ENCODE measurements at regions not wholly inside any gene's neighbourhood (a gene's known extent, or its start where the extent isn't known, plus 50 kb on each side); places are given as distances from the start of the nearest gene placed in this dataset.

GRCh38 chr6:19369785-19370184, 467.4 kb upstream of the ID4 start:
- ChIA-PET POLR2A (ENCODE audit: unreplicated experiment) (no interaction called here), CTCF (no interaction called here)
- Histone ChIP-seq H3K27ac (ENCODE audit: low read length) (no peak overlapping the region), H3K79me2 (ENCODE audit: low read length) (no peaks in the 10 kb centered on the region), H3K36me3 (ENCODE audit: low read depth, low read length) (no peaks in the 10 kb centered on the region), H2AFZ (ENCODE audit: low read length) (no peak overlapping the region), H3K27me3 (ENCODE audit: low read length) (no peaks in the 10 kb centered on the region), H3K4me1 (ENCODE audit: insufficient read depth, low read length) (peaks cover 13% of the 10 kb centered on the region), H3K9ac (ENCODE audit: low read length) (no peak overlapping the region), H3K4me2 (ENCODE audit: low read length) (no peak overlapping the region), H3K9me2 (replicated peaks; ENCODE audit: low read length) (no peaks in the 10 kb centered on the region), H3K4me3 (ENCODE audit: low read length) (no peak overlapping the region), H4K20me1 (ENCODE audit: low read length) (no peaks in the 10 kb centered on the region), H3F3A (ENCODE audit: low read length, unreplicated experiment) (no peaks in the 10 kb centered on the region), H3K9me3 (ENCODE audit: low read length) (no peaks in the 10 kb centered on the region)
- BruUV-seq (replicated peaks) = no TSS peak
- no peak for ATAC-seq
- TF ChIP-seq, protein P1, sequence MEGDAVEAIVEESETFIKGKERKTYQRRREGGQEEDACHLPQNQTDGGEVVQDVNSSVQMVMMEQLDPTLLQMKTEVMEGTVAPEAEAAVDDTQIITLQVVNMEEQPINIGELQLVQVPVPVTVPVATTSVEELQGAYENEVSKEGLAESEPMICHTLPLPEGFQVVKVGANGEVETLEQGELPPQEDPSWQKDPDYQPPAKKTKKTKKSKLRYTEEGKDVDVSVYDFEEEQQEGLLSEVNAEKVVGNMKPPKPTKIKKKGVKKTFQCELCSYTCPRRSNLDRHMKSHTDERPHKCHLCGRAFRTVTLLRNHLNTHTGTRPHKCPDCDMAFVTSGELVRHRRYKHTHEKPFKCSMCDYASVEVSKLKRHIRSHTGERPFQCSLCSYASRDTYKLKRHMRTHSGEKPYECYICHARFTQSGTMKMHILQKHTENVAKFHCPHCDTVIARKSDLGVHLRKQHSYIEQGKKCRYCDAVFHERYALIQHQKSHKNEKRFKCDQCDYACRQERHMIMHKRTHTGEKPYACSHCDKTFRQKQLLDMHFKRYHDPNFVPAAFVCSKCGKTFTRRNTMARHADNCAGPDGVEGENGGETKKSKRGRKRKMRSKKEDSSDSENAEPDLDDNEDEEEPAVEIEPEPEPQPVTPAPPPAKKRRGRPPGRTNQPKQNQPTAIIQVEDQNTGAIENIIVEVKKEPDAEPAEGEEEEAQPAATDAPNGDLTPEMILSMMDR (conservative IDR thresholded peaks at IDR 0.05; ENCODE audit: low read depth, low read length) = no peak
- TF ChIP-seq EZH2 (IDR thresholded peaks at IDR 0.05; ENCODE audit: low read length, unreplicated experiment) = no peak
- no peak for TF ChIP-seq EZH2phosphoT487 (IDR thresholded peaks at IDR 0.05; ENCODE audit: borderline replicate concordance, low read length)
- DNase-seq = no peak
- intact Hi-C loops (cut with micrococcal nuclease) = no loop called here

- Histone ChIP-seq H3K4me2 (ENCODE audit: low read length) (no peak overlapping the region), H3K79me2 (ENCODE audit: low read length) (no peaks in the 10 kb centered on the region), H3K4me3 (ENCODE audit: low read length) (no peak overlapping the region), H3K9me2 (replicated peaks; ENCODE audit: low read length) (no peaks in the 10 kb centered on the region), H3F3A (ENCODE audit: low read length, unreplicated experiment) (no peaks in the 10 kb centered on the region), H2AFZ (ENCODE audit: low read length) (no peak overlapping the region), H4K20me1 (ENCODE audit: low read length) (no peaks in the 10 kb centered on the region), H3K27me3 (ENCODE audit: low read length) (no peaks in the 10 kb centered on the region), H3K27ac (ENCODE audit: low read length) (no peak overlapping the region), H3K4me1 (ENCODE audit: insufficient read depth, low read length) (peaks cover 13% of the 10 kb centered on the region), H3K36me3 (ENCODE audit: low read depth, low read length) (no peaks in the 10 kb centered on the region), H3K9ac (ENCODE audit: low read length) (no peak overlapping the region), H3K9me3 (ENCODE audit: low read length) (no peaks in the 10 kb centered on the region)
- TF ChIP-seq, protein P1 (conservative IDR thresholded peaks at IDR 0.05; ENCODE audit: low read depth, low read length) = no peak
- TF ChIP-seq EZH2phosphoT487 (IDR thresholded peaks at IDR 0.05; ENCODE audit: borderline replicate concordance, low read length) (no peak), EZH2 (IDR thresholded peaks at IDR 0.05; ENCODE audit: low read length, unreplicated experiment) (no peak)
- intact Hi-C loops (cut with micrococcal nuclease) = no loop called here
- no peak for DNase-seq
- ChIA-PET CTCF (no interaction called here), POLR2A (ENCODE audit: unreplicated experiment) (no interaction called here)
- no TSS peak for BruUV-seq (replicated peaks)
- no peak for ATAC-seq
These were observed 466.3 kb upstream of the ID4 start for GRCh38 chr6:19370831-19371230.

DNA sequence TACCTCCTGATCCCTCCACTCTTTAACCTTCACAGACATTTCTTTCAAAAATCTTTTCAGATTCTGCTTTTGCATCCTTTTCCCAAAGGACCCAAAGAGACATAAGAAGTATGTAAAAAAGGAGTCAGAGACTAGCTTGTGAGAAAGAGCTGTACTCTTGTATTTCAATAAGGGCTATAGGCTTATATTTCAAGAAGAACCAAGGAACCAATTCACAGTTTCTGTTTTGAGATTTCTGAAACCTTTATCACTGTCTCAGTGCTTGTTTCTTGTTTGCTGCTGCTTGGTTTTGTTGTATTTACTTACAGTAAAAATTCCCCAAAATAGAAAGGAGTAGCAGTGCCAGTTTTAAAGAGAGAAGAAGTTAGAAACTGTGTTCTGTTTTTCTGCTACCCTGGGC, 461.6 kb upstream of the ID4 start:
- no peaks in the 10 kb centered on the region for H3K9me2 ChIP-seq (replicated peaks; ENCODE audit: low read length)
- no peaks in the 10 kb centered on the region for H3F3A ChIP-seq (ENCODE audit: low read length, unreplicated experiment)
- no peaks in the 10 kb centered on the region for H3K79me2 ChIP-seq (ENCODE audit: low read length)
- no peak for TF ChIP-seq EZH2phosphoT487 (IDR thresholded peaks at IDR 0.05; ENCODE audit: borderline replicate concordance, low read length)
- TF ChIP-seq, protein P1 (conservative IDR thresholded peaks at IDR 0.05; ENCODE audit: low read depth, low read length) = no peak
- TF ChIP-seq EZH2 (IDR thresholded peaks at IDR 0.05; ENCODE audit: low read length, unreplicated experiment) = no peak
- H3K4me3 ChIP-seq (ENCODE audit: low read length) = no peak overlapping the region
- ATAC-seq (no peak), DNase-seq (no peak)
- H4K20me1 ChIP-seq (ENCODE audit: low read length) = no peaks in the 10 kb centered on the region
- H3K9me3 ChIP-seq (ENCODE audit: low read length) = no peaks in the 10 kb centered on the region
- no peak overlapping the region for H3K27ac ChIP-seq (ENCODE audit: low read length)
- no peaks in the 10 kb centered on the region for H3K36me3 ChIP-seq (ENCODE audit: low read depth, low read length)
- no TSS peak for BruUV-seq (replicated peaks)
- no peak overlapping the region for H3K9ac ChIP-seq (ENCODE audit: low read length)
- H3K27me3 ChIP-seq (ENCODE audit: low read length) = no peaks in the 10 kb centered on the region
- intact Hi-C loops (cut with micrococcal nuclease) = no loop called here
- ChIA-PET POLR2A (ENCODE audit: unreplicated experiment) (no interaction called here), CTCF (no interaction called here)
- peaks cover 23% of the 10 kb centered on the region for H3K4me1 ChIP-seq (ENCODE audit: insufficient read depth, low read length)
- no peak overlapping the region for H3K4me2 ChIP-seq (ENCODE audit: low read length)
- H2AFZ ChIP-seq (ENCODE audit: low read length) = no peak overlapping the region

Data from PC-3 (cell line).